IPS DF 4.7 (cell line): ENCODE measurements at regions not wholly inside any gene's neighbourhood (a gene's known extent, or its start where the extent isn't known, plus 50 kb on each side); places are given as distances from the start of the nearest gene placed in this dataset.

Source experiments
- DNase-seq: peaks from one replicate; pipeline ENCODE4 v3.0.0-alpha.2; 2013; ENCODE audit warnings: low spot score; ENCODE audit errors: extremely low read depth

- no peak for DNase-seq
Measured at GRCh38 chr4:123739806-123740205, 343.2 kb downstream of the SPRY1 start.

GRCh38 chr4:123740236-123740635 is 343.6 kb downstream of the SPRY1 start:
- DNase-seq = no peak

DNA sequence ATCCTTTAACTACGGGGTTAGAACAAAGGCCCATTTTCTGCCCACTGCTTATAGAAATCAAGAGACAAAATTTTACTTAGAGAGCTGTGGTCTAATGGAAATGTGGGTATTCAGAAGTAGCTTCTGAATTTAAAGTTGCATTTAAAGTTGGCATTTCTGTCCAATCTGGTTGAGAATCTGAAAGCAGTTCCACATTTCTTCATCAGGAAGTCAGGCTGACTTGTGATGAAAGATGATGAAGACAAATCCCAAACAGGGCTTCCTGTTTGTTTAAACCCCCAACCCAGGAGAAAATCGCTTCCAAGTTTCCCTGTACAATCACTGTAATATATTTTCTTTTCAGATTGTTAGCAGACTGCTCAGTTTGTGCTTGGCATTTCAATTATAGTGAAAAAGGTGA is 345.3 kb downstream of the SPRY1 start:
- no peak for DNase-seq

- DNase-seq = no peak
Measured at GRCh38 chr4:123743848-123744247, 347.3 kb downstream of the SPRY1 start.

DNA sequence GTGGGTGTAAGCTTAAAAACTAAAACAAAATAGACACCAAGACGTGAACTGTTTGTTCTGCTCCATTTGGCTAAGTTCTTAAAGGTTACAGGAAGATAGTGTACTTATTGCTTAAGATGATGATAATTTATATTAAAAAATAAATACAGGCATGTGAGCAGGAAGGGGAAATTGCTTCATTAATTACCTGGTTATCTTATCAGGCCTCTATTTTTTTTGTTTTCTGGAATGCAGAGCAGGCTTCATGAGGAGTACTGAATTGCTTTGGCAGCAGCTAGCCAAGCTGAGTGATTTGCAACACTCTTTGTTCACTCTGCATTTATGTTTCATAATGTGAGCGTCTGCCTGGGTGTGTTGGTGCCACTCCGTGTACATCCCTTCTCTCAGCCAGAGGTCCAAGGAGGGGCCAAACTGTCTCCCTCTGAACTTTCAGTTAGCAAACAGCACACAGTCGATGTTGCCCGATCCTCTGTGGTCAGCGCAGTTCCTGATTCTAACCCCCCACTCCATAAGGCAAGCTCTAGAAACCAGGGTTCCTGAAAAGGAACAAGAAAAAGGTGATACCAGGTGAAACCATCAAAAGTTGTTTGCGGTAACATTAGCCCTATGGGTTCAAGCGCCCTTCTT is 348.2 kb downstream of the SPRY1 start:
- DNase-seq = no peak

DNA sequence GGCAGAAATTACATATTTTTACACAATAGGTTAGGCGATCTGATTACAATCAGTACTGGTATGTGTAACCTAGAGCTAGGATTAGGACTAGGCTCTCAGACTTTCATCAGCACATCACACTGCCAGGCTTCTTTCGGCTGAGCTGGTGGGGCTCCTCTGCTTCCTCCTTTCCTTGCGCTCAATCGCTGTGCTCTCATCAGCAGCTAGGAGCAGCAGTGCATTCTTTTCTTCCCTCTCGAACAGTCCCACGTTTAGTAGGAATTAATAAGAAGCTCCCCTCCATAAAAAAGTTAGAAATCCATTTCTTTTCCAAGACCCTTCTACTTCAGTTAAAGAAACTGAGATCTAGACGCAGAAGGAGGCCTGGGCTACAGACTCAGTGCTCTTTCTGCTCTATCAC is 350.4 kb downstream of the SPRY1 start:
- DNase-seq = no peak

DNA sequence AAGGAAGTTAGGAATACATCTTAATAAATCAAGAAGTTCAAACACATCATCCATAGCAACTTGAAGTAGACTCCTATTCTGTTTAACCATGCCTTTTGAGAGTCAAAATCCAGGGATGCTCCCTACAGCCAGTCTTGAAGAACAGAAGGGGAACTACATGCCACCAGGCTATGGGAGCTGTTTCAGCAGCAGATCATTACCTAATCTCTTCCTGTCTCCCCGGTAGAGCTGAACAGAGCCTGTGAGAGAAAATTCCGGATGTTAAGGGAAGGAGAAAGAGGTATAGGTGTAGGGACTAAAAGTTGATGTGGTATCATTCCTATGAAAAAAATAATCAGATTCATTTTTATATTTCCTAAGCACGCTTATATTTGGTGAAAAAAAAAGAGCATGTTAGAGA is 352.2 kb downstream of the SPRY1 start:
- no peak for DNase-seq

GRCh38 chr4:123749383-123749782 is 352.8 kb downstream of the SPRY1 start:
- DNase-seq = no peak

DNA sequence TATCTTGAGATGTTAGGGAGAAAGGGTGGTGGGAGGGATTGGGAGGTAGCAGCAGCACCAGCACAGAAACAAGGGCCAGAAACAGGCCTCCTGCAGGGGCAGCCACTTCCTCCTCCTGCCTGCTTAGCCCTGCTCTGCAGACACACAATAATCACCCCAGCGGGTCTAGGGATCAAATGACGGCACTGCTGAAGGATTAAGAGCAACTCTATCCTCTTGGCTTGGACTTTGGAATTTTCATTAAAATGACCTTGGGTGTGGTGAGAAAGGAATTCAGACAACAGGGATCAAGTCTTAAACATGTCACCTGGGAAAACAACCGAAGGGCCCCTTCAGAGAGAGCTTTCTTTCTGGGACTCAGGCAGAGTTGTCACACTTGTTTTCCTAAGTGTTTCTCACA is 353.4 kb downstream of the SPRY1 start:
- peak; percentile 49 for DNase-seq

- no peak for DNase-seq
Measured at GRCh38 chr4:123755655-123756054, 359.1 kb downstream of the SPRY1 start.

- no peak for DNase-seq
Measured at GRCh38 chr4:123767806-123768205, 371.2 kb downstream of the SPRY1 start.

GRCh38 chr4:123770884-123771283 is 374.3 kb downstream of the SPRY1 start:
- no peak for DNase-seq

DNA sequence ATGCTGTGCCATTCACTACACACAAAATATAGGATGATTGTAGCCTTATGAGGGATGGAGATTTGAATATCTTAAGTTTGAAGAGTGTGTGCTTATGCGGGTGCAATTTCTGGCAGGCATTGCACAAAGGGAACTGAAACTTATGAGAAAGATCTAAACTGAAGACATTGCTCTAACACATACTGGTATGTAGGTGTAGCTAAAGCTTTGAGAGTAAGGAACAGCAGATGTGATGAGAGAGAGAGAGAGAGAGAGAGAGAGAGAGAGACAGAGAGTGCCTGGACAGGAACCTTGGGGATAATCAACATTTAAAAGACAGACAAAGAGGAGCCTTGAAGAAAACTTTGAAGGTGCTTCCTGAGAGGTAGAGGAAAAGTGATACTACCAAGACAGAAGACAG is 379.7 kb downstream of the SPRY1 start:
- no peak for DNase-seq

GRCh38 chr4:123777373-123777772 is 380.8 kb downstream of the SPRY1 start:
- no peak for DNase-seq

GRCh38 chr4:123783151-123783790 is 386.7 kb downstream of the SPRY1 start:
- DNase-seq = no peak

- no peak for DNase-seq
Measured at GRCh38 chr4:123783921-123784320, 387.3 kb downstream of the SPRY1 start.

DNA sequence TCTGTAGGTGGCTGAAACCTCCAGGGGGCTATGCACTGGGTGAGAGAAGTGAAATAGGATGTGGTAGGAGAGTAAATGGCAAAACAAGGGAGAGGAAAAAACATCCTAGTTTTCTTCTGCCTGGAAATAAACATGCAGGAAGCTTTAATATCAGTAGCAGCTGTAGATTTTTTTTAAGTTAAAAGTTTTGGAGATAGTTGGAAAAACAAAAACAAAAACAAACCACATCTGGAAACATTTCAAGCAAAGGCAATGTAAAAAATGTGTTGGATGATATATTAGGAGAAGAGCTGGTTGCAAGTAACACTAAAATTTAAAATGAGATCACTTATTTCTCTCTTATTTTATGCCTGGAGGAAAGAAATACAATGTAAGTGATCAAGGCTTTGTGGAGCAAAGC is 388.0 kb downstream of the SPRY1 start:
- no peak for DNase-seq

- peak; percentile 72 for DNase-seq
Measured at GRCh38 chr4:123785538-123785937, 388.9 kb downstream of the SPRY1 start.

- DNase-seq = no peak
Measured at GRCh38 chr4:123786163-123786915, 389.7 kb downstream of the SPRY1 start.

DNA sequence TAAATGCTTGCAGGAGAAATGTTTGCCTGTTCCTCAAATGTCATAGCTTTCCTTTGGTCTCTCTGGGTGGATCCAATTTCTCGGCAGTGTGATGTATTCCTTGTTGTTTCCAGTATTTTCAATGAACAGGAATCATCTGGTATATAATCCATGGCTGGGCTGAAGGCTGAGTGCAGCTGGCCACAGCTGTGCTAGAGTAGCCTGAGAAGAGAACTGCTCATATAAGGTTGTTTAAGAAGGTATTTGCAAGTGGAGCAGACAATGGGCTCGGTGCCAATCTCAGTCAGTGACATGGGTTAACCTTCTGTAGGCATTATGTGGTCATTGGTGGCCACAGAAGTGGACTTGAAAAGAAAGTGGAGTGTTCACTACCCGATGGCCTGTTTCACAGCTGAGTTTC is 390.3 kb downstream of the SPRY1 start:
- DNase-seq = no peak

- no peak for DNase-seq
Measured at GRCh38 chr4:123787512-123788080, 391.0 kb downstream of the SPRY1 start.

DNA sequence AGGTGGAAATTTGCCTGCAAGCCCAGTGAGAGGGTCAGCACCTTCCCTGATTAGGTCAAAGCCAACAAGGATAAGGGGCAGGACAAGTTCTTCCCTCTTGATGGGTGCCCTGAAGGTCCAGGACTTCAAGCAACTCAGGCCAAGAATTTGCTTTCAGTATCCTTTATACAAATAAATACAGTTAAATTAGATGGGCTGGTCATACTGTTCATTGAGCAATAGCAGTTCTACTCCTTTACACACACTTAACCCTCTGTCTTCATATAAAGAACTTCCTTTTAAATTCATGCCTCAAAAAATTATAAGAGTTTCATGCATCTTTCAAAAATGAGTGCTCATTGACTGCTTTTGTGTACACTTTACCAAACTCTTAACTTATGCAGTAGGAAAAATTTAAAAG is 392.0 kb downstream of the SPRY1 start:
- DNase-seq = no peak
